ENCODE measurements at regions not wholly inside any gene's neighbourhood (a gene's known extent, or its start where the extent isn't known, plus 50 kb on each side); places are given as distances from the start of the nearest gene placed in this dataset.

DNA sequence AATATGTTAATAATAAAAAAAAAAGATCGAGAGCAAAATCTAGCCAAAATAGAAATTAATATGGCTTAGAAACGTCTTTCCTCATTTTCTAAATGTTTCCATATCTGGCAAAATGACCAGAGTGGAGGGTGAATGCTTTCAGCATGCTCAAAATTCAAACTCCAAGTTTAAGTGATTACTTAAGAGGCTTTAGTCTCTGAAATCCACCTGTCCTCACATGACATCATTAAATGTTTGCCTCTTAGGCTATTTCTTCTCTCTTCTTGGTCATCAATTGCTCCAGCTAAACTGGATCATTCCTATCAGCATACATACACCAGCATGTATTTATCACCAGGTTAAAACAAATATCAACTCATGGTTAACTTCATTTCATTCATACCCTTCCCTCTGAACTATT lies 54.5 kb upstream of the ATXN3L start:
- TF ChIP-seq, protein P1, sequence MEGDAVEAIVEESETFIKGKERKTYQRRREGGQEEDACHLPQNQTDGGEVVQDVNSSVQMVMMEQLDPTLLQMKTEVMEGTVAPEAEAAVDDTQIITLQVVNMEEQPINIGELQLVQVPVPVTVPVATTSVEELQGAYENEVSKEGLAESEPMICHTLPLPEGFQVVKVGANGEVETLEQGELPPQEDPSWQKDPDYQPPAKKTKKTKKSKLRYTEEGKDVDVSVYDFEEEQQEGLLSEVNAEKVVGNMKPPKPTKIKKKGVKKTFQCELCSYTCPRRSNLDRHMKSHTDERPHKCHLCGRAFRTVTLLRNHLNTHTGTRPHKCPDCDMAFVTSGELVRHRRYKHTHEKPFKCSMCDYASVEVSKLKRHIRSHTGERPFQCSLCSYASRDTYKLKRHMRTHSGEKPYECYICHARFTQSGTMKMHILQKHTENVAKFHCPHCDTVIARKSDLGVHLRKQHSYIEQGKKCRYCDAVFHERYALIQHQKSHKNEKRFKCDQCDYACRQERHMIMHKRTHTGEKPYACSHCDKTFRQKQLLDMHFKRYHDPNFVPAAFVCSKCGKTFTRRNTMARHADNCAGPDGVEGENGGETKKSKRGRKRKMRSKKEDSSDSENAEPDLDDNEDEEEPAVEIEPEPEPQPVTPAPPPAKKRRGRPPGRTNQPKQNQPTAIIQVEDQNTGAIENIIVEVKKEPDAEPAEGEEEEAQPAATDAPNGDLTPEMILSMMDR (IDR thresholded peaks at IDR 0.05): no peak
- H3K27ac ChIP-seq: peak overlapping the region; percentile 41
- intact Hi-C loops (cut with DNase I): no loop called here
- DNase-seq: no peak
- no peak overlapping the region for H3K4me3 ChIP-seq
- no peaks in the 10 kb centered on the region for H3K36me3 ChIP-seq
- no peaks in the 10 kb centered on the region for H3K9me3 ChIP-seq
- ATAC-seq: no peak
- no peaks in the 10 kb centered on the region for H3K27me3 ChIP-seq (ENCODE audit: low read depth)
- no peaks in the 10 kb centered on the region for H3K4me1 ChIP-seq

DNA sequence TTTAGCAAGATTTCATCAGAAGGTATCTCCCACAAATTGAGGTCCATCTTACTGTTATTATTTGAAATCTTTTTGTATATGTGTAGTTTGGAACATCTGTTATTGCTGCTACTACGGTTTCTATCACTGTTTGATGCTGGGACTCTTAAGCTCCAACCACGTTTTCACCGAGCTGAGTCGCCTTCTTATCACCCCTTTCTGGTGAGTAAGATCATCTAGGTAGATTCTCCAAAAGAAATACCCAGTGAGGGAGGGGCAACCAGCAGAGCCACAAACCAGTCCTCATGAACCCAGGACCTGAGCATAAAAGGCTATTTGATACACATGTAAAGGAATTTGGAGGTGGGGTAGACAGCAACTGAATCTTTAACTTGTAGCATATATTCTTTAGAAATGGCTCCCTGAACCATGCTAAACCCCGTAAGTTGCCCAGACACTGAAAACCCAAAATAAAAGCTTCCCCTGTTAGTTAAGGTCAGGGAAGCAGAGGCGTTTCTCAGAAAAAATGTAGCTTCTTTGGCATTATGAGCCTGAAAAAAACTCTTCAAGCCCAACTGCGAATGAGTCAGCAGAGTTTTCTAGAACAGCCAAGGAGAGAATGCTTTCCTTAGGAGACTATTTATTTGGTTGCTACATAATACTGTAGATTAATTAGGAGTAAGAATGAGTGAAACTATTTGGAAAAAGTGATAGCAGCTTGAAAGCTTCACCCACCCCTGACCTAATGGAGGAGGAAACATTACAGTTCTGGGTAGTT lies 53.8 kb upstream of the ATXN3L start:
- peak in 1 of 2 donors; percentile 64 for ATAC-seq
- intact Hi-C loops (cut with DNase I): no loop called here
- peak overlapping the region; percentile 53 for H3K27ac ChIP-seq
- TF ChIP-seq, protein P1 (IDR thresholded peaks at IDR 0.05): no peak
- H3K27me3 ChIP-seq (ENCODE audit: low read depth): no peaks in the 10 kb centered on the region
- H3K9me3 ChIP-seq: no peaks in the 10 kb centered on the region
- H3K36me3 ChIP-seq: no peaks in the 10 kb centered on the region
- H3K4me3 ChIP-seq: no peak overlapping the region
- H3K4me1 ChIP-seq: no peaks in the 10 kb centered on the region
- DNase-seq: no peak

DNA sequence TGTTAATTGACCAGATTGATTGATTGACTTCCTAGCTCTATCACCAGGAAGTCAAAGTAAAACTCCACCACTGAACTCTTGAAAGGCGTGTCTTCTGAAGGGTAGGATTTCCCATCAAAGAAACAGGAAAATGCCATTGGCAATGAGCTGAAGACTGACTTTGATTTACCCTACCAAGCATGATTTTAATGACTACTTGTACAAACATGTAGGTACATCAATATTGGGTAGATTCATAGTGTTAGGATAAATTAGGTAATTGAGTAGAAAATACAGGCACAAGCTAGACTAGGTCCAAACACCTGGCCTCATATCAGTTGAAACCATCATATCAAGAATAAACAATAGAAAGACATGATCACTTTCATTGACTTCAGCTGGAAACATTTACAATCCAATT lies 53.2 kb upstream of the ATXN3L start:
- H3K4me3 ChIP-seq: no peak overlapping the region
- H3K9me3 ChIP-seq: no peaks in the 10 kb centered on the region
- no peaks in the 10 kb centered on the region for H3K4me1 ChIP-seq
- ATAC-seq (no peak), DNase-seq (no peak)
- intact Hi-C loops (cut with DNase I): no loop called here
- peak overlapping the region; percentile 53 for H3K27ac ChIP-seq
- H3K36me3 ChIP-seq: no peaks in the 10 kb centered on the region
- H3K27me3 ChIP-seq (ENCODE audit: low read depth): no peaks in the 10 kb centered on the region
- TF ChIP-seq, protein P1 (IDR thresholded peaks at IDR 0.05): no peak

DNA sequence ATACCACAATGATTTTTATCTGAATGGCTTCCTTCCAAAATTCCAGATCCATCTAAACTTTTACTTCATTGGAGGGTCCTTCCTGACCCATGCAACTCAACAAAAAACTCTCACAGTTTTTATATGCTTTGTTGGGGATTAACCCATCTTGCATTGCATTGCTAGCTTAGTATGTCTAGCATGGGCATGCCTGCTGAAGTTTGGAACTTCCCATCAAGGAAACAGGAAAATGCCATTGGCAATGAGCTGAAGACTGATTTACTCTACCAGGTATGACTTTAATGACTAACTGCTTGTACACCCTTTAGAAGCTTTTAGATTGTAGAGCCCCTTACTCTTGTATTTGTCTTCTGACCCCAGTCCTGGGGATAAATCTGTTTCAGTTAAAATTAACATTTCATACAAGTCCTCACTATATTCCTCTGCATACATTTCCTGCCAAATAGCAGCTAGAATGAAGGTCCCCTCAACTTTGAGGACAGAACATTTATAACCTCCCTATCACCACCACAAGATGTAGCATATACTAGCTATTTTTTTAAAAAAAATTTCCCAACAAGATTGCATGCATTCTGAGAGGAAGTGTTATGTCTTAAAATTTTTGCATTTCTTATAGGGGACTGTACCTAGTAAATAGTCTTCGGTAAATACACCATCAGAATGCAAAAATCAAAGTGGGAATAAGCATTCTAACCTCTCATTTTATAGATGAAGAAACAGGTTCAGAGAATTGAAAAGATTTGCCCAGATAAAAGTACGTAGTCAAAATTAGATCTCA lies 52.5 kb upstream of the ATXN3L start:
- Histone ChIP-seq H3K36me3 (no peaks in the 10 kb centered on the region), H3K27ac (peak overlapping the region; percentile 53), H3K4me1 (no peaks in the 10 kb centered on the region), H3K9me3 (no peaks in the 10 kb centered on the region), H3K27me3 (ENCODE audit: low read depth) (no peaks in the 10 kb centered on the region), H3K4me3 (no peak overlapping the region)
- DNase-seq (no peak), ATAC-seq (no peak)
- intact Hi-C loops (cut with DNase I): no loop called here
- TF ChIP-seq, protein P1 (IDR thresholded peaks at IDR 0.05): no peak

DNA sequence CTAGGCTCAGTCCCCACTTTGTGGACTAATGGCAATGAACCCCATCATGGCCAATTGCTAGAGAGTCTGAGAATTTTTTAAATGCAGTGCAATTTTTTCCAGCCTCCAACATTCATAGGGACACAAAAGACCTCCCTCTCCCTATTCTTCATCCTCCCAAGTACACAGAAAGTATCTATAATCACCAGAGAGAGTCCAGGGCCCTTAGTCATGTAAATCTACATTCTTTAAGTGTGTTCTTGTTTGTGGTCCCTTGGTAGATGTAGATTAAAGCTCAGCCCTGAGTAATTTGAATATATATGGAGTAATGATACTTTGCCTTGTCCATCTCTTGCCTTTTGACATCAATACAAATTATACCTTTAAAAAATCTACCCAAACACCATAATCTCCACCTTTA lies 51.3 kb upstream of the ATXN3L start:
- no peak for ATAC-seq
- no peaks in the 10 kb centered on the region for H3K9me3 ChIP-seq
- H3K4me3 ChIP-seq: no peak overlapping the region
- no peaks in the 10 kb centered on the region for H3K36me3 ChIP-seq
- H3K27ac ChIP-seq: no peak overlapping the region
- DNase-seq: no peak
- TF ChIP-seq, protein P1 (IDR thresholded peaks at IDR 0.05): no peak
- no peaks in the 10 kb centered on the region for H3K27me3 ChIP-seq (ENCODE audit: low read depth)
- intact Hi-C loops (cut with DNase I): no loop called here
- H3K4me1 ChIP-seq: no peaks in the 10 kb centered on the region
